GM19193 (cell line): ENCODE measurements at regions not wholly inside any gene's neighbourhood (a gene's known extent, or its start where the extent isn't known, plus 50 kb on each side); places are given as distances from the start of the nearest gene placed in this dataset.

Experiments used
- POLR2A ChIP-seq: IDR thresholded peaks from 4 replicates; pipeline ENCODE4 v1.6.1; 2011; ENCODE audit not compliant: insufficient read depth, insufficient read length; ENCODE audit errors: extremely low read depth

DNA sequence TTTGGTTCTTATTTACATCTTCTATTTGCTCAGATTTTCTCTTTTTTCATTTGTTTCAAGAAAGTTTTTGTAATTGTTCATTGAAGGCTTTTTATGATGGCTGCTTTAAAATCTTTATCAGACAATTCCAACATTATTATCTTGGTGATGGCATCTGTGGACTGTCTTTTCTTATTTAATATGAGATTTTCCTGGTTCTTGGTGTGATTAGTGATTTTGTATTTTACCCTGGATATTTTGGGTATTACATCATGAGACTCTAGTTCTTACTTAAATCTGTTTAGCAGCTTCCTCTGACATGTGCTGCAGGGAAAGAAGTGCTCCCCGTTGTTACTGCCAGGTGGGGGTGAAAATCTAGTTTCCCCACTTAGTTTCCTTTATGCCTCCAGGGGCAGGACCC is 94.2 kb upstream of the ANKH start:
- TF ChIP-seq POLR2A = no peak

DNA sequence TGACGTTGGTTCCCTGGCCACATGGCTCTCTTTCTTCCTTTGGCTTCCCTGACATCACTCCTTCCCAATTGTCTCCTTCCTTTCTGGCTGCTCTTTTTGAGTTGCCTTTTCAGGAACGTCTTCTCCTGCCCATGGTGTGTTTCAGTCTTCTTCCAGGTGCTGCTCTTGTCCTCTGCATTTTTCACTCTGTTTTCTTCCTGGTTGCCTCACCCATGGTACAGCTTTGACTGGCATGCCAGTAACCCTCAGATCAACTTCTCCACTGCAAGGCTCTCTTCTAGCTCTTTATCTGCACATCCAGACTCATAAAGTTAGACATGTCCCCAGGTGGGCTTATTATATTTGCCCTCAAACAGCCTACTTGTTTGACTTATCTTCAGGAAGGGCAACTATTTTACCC is 91.0 kb upstream of the ANKH start:
- no peak for TF ChIP-seq POLR2A

DNA sequence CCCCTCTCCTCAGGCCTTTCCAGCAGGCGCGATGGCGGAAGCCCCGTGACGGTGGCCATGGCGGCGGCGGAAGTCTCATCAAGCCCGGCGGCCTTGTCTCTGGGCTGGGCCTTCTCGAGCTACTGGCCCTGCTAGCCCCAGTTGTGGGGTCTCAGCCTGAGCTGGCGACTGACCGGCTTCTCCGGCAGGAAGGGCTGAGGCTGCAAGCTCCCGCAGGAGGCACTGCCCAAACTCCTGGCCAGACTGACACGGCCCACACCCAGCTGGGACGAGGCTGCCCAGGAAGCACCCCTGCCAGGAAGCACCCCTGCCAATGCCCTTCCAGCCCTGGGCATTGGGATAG is 88.5 kb upstream of the ANKH start:
- no peak for TF ChIP-seq POLR2A

DNA sequence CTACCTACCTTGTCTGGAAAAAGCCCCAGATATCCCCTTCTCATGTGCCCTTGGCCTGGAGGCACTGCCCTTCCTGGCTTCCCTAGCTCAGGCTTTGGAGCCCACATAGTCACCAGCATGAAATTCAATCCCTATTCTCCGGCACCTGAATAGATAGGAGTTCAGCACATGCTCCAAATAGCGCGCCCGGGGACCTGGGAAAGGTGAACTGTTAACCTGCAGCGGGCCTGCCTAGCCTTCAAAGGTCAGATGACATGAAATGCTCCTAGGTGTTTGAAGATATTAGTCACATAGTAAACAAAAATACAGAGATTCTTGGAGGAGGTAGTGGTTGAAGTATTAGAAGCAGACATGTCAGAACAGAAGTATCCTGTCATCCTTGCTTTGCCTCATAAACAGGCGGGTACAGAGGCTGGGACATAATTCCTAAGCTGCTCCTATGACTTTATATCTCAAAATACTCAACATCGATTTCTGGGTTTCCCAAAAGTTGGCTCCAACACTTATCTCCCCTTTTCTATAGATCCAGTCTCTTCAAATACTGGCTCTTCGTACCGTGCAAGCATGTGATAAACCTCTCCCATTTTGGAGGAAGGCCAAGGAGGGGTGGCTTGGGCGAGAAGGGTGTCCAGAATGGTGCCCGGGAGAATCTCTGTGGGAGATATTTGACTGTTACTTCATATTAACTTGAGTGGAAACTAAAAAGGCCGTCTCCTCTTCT is 88.0 kb upstream of the ANKH start:
- TF ChIP-seq POLR2A = no peak

DNA sequence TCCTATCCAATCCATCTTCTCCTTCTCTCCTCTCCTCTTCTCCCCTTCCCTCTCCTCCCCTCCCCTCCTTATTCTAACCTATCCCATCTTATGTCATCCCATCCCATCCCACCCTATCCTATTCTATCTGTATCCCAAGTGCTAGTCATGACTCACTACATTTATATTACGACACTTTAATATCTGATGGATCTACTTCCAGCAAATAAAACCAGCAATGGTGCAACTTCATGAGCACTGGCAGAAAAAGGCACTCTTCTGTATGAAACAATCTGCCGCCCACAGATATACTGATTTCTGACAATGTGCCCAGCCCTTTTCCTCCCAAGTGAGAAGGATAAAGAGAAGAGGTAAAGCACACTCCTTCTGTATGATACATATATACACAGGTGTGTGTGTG is 86.6 kb upstream of the ANKH start:
- no peak for TF ChIP-seq POLR2A

DNA sequence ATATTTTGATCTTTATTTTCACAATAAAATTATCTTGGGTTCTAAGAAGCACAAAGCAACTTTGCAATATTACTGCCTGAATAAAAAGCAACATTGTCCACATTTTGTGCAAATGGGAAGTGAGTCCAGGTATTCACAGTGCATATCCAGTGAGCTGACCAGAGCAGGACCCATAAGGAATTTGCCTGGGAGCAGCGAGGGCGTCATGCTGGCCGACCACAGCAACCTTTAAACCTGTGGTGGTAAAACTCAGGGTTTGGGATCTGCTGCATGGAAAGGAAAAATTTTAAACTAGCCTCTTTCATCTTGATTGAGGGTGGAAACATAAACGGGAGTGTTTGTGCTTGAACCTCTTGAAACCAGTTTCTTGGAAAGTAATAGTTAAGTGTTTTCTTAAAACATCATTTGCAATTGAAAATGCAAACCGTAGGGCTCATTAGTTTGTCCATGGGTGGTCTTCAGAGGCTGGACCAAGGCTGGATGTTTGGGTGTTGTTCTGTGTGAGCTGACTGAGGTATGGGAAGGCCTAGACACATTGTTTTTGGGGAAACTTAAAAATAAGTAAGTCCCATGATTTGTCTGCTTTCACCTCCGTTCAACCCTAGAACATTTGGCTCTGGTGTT is 85.0 kb upstream of the ANKH start:
- no peak for TF ChIP-seq POLR2A

DNA sequence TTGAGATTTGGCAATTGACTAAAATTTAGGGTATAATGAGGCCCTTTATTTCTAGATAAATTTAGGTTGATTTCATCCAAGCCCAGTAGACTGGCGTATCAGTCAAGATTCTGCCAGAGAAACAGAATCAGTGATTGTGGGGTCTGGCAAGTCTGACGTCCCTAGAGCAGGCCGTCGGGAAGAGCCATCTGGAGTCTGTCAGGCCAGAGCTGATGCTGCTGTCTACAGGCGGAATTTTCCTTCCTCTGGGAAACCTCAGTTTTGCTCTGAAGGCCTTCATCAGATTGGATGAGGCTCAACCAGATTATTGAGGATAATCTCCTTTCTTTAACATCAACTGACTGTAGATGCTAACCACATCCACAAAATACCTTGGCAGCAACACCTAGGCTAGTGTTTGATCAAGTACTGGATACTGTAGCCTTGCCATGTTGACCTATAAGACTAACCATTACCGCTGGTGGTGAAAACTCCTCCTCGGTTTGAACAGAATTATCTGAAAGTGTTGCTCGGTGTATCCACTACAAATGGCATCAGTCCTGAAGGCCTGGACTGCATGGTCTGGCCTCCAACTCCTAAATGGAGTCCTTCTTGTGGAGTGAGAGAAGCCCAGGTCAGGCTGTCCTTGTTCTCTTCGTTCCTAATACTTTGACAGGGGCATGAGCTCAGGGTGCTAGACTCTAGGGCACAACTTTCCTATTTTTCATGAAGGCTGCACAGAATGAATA is 83.2 kb upstream of the ANKH start:
- no peak for TF ChIP-seq POLR2A

DNA sequence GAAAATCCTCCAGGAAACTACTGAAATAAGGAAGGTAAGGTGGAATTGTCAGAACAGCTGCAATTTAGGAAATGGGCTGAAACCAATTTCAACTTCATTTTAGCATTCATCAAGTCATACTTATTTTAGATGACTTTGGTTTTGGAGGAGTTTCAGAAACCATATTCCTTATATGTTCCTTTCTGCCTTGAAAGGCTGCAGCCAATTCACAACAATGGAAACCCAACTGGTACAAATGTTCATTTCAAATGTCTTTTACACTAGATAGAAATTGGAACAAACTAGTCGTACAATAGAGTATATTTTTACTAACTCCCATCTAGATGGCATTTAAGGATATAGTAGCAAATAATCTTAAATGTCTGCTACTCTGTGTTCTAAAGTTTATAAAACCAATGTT is 82.6 kb upstream of the ANKH start:
- TF ChIP-seq POLR2A = no peak

DNA sequence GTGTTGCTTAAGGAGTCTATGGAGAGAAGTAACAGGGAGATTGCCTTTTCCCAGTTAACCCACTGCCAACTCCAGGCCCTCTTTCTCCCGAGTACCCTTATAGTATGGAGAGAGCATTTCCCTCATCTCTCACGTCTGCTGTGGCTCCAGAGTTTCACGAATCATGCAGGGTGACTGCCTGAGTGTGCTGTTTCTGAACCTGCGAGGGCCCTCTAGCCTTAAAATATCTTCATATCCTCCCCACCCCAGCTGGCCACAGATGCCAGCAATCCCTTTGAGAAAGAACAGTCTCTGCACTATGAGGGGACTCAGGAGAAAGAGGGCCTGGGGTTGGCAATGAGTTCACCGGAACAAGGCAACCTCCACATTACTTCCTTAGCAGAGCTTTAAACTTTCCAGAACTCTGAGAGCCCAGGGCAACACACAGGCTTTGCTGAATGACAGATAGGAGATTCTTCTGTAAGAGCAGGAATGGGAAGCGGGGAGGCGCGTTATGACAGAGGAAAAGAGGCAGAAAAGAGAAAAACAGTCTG is 81.6 kb upstream of the ANKH start:
- no peak for TF ChIP-seq POLR2A

DNA sequence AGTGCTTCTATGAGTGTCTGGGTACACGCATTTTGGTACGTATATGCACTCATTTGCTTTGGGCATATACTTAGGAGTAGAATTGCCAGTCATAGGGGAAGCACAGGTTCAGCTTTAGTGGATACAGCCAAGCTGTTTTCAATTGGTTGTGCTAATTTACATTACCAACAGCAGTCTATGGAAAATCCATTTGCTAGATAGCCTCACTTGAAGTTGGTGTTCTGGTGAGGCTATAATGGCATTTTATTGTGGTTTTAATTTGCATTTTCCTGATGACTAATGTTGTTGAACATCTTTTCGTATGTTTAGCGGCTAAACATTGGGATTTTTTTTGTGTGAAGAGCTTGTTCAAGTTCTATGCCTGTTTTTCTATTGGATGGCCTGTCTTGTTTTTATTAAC is 76.8 kb upstream of the ANKH start:
- no peak for TF ChIP-seq POLR2A

DNA sequence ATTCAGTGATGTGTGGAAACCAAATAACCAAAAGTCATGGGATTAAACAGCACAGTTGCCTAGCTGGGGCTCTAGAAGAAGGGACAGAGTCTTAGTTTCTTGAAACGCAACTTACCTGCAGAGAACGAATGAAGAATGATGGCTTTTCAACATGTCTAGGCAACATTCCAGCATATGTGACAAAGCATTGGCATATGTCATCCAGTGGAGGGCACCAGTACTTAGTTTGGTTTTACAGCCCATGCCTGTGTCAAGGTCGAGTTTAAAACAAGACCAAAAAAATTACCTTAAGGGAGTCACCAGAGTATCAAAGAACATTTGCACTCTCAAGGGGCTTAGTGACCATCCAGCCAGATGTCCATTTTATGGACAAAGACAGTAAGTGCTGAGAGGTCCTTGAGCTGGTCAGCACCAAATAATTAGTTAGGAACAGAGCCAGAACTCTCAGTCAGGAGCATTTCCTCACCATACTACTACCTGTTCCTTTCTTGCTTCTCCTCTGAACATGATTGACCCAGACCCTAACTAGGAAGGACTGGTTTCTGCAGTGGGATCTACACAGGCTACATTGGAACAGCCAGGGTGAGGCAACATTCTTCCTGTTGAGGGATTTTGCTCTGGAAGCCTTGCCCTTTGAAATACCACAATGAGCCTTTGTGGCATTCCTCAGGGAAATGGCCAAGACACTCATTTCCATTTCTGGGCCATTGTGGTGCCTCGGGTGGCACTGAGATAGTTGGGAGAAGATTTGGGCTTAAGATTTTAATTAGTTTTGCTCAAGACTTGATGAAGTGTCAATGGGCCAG is 75.4 kb upstream of the ANKH start:
- TF ChIP-seq POLR2A = no peak

DNA sequence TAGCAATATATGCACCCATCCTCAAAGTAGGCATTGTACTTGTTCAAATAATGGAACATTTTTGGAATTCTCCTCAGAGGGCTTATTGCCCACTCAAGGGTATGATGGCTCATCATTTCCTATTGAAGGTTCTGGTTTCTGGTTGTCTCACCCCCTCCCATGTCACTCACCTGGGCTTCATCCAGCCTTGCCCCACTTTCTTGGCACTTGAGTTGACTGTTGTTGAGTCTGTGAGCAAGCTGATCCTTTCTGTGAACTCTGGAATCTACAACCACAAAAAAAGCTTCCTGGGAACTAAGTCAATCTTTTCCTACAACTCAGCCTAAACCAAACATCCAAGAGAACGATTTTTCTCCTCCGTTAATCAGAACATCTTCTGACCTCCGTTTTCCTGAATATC is 73.9 kb upstream of the ANKH start:
- no peak for TF ChIP-seq POLR2A

DNA sequence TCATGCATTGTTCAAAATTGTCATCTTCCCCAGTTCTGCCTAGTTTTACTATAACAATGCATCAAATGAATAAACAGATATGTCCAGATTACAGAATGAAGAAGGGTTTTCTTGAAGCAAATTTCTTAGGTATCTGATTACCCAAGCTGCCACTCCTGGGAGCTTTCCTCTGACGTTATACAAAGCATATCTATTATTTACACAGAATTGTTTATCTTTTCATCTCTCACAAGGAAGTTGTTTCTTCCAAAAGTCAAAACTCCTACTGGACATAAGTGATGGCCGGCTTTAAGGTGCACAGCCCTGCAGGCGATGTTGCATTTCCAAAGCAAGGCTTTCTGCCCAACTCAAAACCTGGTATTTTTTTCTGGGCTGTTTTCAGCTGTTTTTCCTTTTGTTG is 73.4 kb upstream of the ANKH start:
- TF ChIP-seq POLR2A = no peak

DNA sequence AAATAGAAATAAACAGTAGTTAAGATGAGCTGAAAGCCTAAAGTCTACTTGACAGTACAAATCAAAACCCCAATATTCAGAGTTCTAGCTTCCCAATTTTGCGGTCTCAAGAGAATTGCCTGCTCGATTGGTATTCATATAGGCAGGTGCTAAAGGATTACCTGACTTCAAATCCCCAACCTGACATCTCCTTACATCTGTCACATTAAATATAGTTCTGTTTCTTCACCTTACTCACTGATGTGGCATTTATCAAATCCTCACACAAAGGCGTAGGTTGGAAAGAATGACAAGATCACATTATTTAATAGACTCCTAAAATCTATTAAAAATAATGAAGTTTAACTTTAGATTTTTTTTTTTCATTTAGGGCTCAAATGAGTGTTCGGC is 72.8 kb upstream of the ANKH start:
- TF ChIP-seq POLR2A = no peak

DNA sequence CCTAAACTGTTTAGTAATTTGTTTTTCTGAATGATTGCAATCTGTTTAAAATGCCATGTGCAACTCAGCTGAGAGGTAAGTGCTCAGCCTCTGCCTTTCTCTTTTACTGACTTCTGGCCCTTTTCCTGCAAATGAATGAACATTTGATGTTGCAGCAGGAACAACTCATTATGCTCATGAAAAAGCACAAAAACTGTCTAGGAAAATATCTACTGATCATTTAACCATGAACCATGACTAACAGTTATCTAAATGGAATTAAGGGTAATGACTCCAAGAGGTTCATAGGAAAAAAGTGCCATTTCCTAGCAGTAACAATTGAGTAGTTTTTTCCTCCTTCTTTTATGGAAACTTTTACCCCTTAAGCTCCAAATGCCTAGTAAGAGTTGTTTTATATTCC is 70.6 kb upstream of the ANKH start:
- TF ChIP-seq POLR2A = no peak
